GM23338 (cell line): ENCODE measurements at regions not wholly inside any gene's neighbourhood (a gene's known extent, or its start where the extent isn't known, plus 50 kb on each side); places are given as distances from the start of the nearest gene placed in this dataset.

ENCODE experiments used
- ATAC-seq: fragments of 200-7000 bp; cut with Tn5 transposase; 3 replicates; pipeline ENCODE4 v1.9.1; 2020
- DNase-seq: peaks from one replicate; pipeline ENCODE4 v3.0.0-alpha.2; 2015; ENCODE audit warnings: low spot score
- H2AFZ ChIP-seq: fragments of 200-600 bp; sonication (generic); 2 replicates; pipeline ENCODE4 v1.8.0; 2016; ENCODE audit warnings: antibody characterized with exemption, mild to moderate bottlenecking, moderate library complexity
- H3F3A ChIP-seq: fragments of 200-600 bp; sonication (generic); replicated peaks from 2 replicates; pipeline ENCODE4 v1.8.0; 2017; ENCODE audit warnings: antibody characterized with exemption, mixed run types, low read depth
- H3K27ac ChIP-seq: fragments of 200-600 bp; sonication (generic); 2 replicates; pipeline ENCODE4 v1.6.1; 2016; ENCODE audit warnings: low read depth
- H3K27me3 ChIP-seq: fragments of 200-600 bp; sonication (generic); 2 replicates; pipeline ENCODE4 v1.8.0; 2016; ENCODE audit warnings: mild to moderate bottlenecking, mixed run types, moderate library complexity; ENCODE audit not compliant: insufficient read depth
- H3K36me3 ChIP-seq: fragments of 200-600 bp; sonication (generic); 2 replicates; pipeline ENCODE4 v1.8.0; 2016; ENCODE audit warnings: mild to moderate bottlenecking; ENCODE audit not compliant: insufficient read depth
- H3K4me1 ChIP-seq: fragments of 200-600 bp; sonication (generic); 2 replicates; pipeline ENCODE4 v1.8.0; 2016; ENCODE audit warnings: mild to moderate bottlenecking, moderate library complexity; ENCODE audit not compliant: insufficient read depth
- H3K4me2 ChIP-seq: fragments of 200-600 bp; sonication (generic); 2 replicates; pipeline ENCODE4 v1.7.1; 2017; ENCODE audit warnings: mixed run types
- H3K4me3 ChIP-seq: fragments of 200-600 bp; sonication (generic); 2 replicates; pipeline ENCODE4 v1.6.1; 2016; ENCODE audit warnings: mixed run types
- H3K79me2 ChIP-seq: fragments of 200-600 bp; sonication (generic); replicated peaks from 2 replicates; pipeline ENCODE4 v1.8.0; 2017; ENCODE audit warnings: mild to moderate bottlenecking; ENCODE audit not compliant: insufficient read depth
- H3K9me2 ChIP-seq: fragments of 200-600 bp; sonication (generic); 2 replicates; pipeline ENCODE4 v1.8.0; 2017; ENCODE audit not compliant: insufficient read depth
- H4K20me1 ChIP-seq: fragments of 200-600 bp; sonication (generic); replicated peaks from 2 replicates; pipeline ENCODE4 v1.8.0; 2017; ENCODE audit warnings: mild to moderate bottlenecking; ENCODE audit not compliant: insufficient read depth
- H3K27ac Mint-ChIP-seq: 2 replicates; pipeline ENCODE4 v1.8.0; 2020; ENCODE audit warnings: inconsistent platforms, mild to moderate bottlenecking, moderate library complexity, mixed read lengths
- H3K27me3 Mint-ChIP-seq: 3 replicates; pipeline ENCODE4 v1.8.0; 2022; ENCODE audit warnings: low read depth, mild to moderate bottlenecking, moderate library complexity, mixed read lengths, inconsistent platforms; ENCODE audit not compliant: insufficient read depth, poor library complexity
- H3K36me3 Mint-ChIP-seq: 3 replicates; pipeline ENCODE4 v1.8.0; 2021; ENCODE audit warnings: low read depth, mild to moderate bottlenecking, inconsistent platforms, moderate library complexity, mixed read lengths
- H3K4me1 Mint-ChIP-seq: 3 replicates; pipeline ENCODE4 v1.8.0; 2020; ENCODE audit warnings: mild to moderate bottlenecking, inconsistent platforms, mixed read lengths
- H3K4me3 Mint-ChIP-seq: 3 replicates; pipeline ENCODE4 v1.8.0; 2021; ENCODE audit warnings: moderate library complexity, mild to moderate bottlenecking, inconsistent platforms, mixed read lengths
- H3K9me3 Mint-ChIP-seq: 3 replicates; pipeline ENCODE4 v1.8.0; 2020; ENCODE audit warnings: moderate library complexity, mild to moderate bottlenecking, inconsistent platforms, mixed read lengths
- CREB1 ChIP-seq: fragments of 250-450 bp; sonication (Bioruptor Pico); IDR thresholded peaks from 2 replicates; pipeline ENCODE4 v1.5.0; 2020; ENCODE audit warnings: low read depth, mild to moderate bottlenecking, moderate library complexity
- CTCF ChIP-seq, 2 experiments: fragments of 200-600 bp in 1 of 2; sonication (generic) in 1 of 2; conservative IDR thresholded peaks; 2 replicates each; pipeline versions ENCODE4 v1.5.1 to v1.6.1; 2016 to 2017; ENCODE audit warnings: antibody characterized with exemption in 2 of 2, low read depth in 2 of 2, mild to moderate bottlenecking in 2 of 2, moderate library complexity in 1 of 2
- ETS1 ChIP-seq: IDR thresholded peaks from 2 replicates; pipeline ENCODE4 v1.6.1; 2016; ENCODE audit warnings: antibody characterized with exemption
- EZH2 ChIP-seq: fragments of 200-600 bp; sonication (generic); IDR thresholded peaks from one replicate; pipeline ENCODE4 v1.8.0; 2017; ENCODE audit warnings: antibody characterized with exemption, mild to moderate bottlenecking, low read depth; ENCODE audit not compliant: unreplicated experiment
- EZH2phosphoT487 ChIP-seq: fragments of 200-600 bp; sonication (generic); IDR thresholded peaks from one replicate; pipeline ENCODE4 v1.8.1; 2018; ENCODE audit warnings: antibody characterized with exemption; ENCODE audit not compliant: unreplicated experiment
- JUNB ChIP-seq: IDR thresholded peaks from one replicate; pipeline ENCODE4 v1.6.1; 2016; ENCODE audit warnings: antibody characterized with exemption; ENCODE audit not compliant: unreplicated experiment
- NANOG ChIP-seq: IDR thresholded peaks from 2 replicates; pipeline ENCODE4 v1.6.1; 2016; ENCODE audit warnings: antibody characterized with exemption, borderline replicate concordance
- POLR2AphosphoS5 ChIP-seq: IDR thresholded peaks from 2 replicates; pipeline ENCODE4 v1.6.1; 2016; ENCODE audit warnings: antibody characterized with exemption, low read depth
- REST ChIP-seq: IDR thresholded peaks from one replicate; pipeline ENCODE4 v1.6.1; 2018; ENCODE audit warnings: antibody characterized with exemption; ENCODE audit not compliant: unreplicated experiment
- STAT1 ChIP-seq: IDR thresholded peaks from one replicate; pipeline ENCODE4 v1.6.1; 2016; ENCODE audit warnings: antibody characterized with exemption; ENCODE audit not compliant: unreplicated experiment
- ZNF114 ChIP-seq: fragments of 250-450 bp; sonication (Bioruptor Pico); IDR thresholded peaks from 2 replicates; pipeline ENCODE4 v1.5.0; 2020; ENCODE audit warnings: mild to moderate bottlenecking, moderate library complexity
- ZNF331 ChIP-seq: fragments of 250-450 bp; sonication (Bioruptor Pico); IDR thresholded peaks from 2 replicates; pipeline ENCODE4 v1.5.0; 2020; ENCODE audit warnings: low read depth, mild to moderate bottlenecking, moderate library complexity
- TF ChIP-seq, protein P1 (sequence below): fragments of 250-450 bp; sonication (Bioruptor Pico); IDR thresholded peaks from 2 replicates; pipeline ENCODE4 v1.5.0; 2020; ENCODE audit warnings: mild to moderate bottlenecking, moderate library complexity

DNA sequence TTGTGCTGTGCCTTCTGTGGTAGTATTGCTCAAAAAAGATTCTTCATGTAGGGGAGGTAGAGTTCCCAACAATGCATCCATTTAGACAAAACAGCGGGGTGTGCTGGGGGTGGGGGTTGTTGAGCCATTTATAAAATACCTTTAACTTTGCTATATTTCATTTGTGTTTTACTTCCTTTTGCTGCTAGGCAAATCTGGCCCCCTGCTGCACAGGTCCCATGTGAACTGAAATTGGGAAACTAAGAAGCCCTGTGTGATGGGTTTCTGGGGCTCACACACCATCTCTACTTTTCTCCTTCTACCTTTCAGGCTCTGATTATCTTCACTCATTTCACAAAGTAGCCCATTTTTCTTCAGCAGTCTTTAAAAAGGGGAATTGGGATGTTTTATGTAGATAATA, 52.7 kb upstream of the ITGA4 start:
- H3K79me2 ChIP-seq, result no peaks in the 10 kb centered on the region
- H3K4me2 ChIP-seq, result no peak overlapping the region
- H3K9me2 ChIP-seq, result no peaks in the 10 kb centered on the region
- H3K27ac Mint-ChIP-seq, result no peak overlapping the region
- no peak for DNase-seq
- H3K4me3 Mint-ChIP-seq, result no peak overlapping the region
- no peaks in the 10 kb centered on the region for H4K20me1 ChIP-seq
- no peaks in the 10 kb centered on the region for H3K9me3 Mint-ChIP-seq
- TF ChIP-seq ZNF114, result no peak
- no peak for TF ChIP-seq CTCF (conservative IDR thresholded peaks at IDR 0.05; ENCODE audit: low read depth in 2 of 2)
- TF ChIP-seq NANOG, result no peak
- TF ChIP-seq REST, result no peak
- TF ChIP-seq JUNB, result no peak
- no peak for TF ChIP-seq CREB1 (CRISPR knock-in tag)
- TF ChIP-seq, protein P1, sequence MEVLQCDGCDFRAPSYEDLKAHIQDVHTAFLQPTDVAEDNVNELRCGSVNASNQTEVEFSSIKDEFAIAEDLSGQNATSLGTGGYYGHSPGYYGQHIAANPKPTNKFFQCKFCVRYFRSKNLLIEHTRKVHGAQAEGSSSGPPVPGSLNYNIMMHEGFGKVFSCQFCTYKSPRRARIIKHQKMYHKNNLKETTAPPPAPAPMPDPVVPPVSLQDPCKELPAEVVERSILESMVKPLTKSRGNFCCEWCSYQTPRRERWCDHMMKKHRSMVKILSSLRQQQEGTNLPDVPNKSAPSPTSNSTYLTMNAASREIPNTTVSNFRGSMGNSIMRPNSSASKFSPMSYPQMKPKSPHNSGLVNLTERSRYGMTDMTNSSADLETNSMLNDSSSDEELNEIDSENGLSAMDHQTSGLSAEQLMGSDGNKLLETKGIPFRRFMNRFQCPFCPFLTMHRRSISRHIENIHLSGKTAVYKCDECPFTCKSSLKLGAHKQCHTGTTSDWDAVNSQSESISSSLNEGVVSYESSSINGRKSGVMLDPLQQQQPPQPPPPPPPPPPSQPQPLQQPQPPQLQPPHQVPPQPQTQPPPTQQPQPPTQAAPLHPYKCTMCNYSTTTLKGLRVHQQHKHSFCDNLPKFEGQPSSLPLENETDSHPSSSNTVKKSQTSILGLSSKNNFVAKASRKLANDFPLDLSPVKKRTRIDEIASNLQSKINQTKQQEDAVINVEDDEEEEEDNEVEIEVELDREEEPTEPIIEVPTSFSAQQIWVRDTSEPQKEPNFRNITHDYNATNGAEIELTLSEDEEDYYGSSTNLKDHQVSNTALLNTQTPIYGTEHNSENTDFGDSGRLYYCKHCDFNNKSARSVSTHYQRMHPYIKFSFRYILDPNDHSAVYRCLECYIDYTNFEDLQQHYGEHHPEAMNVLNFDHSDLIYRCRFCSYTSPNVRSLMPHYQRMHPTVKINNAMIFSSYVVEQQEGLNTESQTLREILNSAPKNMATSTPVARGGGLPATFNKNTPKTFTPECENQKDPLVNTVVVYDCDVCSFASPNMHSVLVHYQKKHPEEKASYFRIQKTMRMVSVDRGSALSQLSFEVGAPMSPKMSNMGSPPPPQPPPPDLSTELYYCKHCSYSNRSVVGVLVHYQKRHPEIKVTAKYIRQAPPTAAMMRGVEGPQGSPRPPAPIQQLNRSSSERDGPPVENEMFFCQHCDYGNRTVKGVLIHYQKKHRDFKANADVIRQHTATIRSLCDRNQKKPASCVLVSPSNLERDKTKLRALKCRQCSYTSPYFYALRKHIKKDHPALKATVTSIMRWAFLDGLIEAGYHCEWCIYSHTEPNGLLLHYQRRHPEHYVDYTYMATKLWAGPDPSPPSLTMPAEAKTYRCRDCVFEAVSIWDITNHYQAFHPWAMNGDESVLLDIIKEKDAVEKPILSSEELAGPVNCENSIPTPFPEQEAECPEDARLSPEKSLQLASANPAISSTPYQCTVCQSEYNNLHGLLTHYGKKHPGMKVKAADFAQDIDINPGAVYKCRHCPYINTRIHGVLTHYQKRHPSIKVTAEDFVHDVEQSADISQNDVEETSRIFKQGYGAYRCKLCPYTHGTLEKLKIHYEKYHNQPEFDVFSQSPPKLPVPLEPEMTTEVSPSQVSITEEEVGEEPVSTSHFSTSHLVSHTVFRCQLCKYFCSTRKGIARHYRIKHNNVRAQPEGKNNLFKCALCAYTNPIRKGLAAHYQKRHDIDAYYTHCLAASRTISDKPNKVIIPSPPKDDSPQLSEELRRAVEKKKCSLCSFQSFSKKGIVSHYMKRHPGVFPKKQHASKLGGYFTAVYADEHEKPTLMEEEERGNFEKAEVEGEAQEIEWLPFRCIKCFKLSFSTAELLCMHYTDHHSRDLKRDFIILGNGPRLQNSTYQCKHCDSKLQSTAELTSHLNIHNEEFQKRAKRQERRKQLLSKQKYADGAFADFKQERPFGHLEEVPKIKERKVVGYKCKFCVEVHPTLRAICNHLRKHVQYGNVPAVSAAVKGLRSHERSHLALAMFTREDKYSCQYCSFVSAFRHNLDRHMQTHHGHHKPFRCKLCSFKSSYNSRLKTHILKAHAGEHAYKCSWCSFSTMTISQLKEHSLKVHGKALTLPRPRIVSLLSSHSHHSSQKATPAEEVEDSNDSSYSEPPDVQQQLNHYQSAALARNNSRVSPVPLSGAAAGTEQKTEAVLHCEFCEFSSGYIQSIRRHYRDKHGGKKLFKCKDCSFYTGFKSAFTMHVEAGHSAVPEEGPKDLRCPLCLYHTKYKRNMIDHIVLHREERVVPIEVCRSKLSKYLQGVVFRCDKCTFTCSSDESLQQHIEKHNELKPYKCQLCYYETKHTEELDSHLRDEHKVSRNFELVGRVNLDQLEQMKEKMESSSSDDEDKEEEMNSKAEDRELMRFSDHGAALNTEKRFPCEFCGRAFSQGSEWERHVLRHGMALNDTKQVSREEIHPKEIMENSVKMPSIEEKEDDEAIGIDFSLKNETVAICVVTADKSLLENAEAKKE (CRISPR knock-in tag), result no peak
- no peak for TF ChIP-seq EZH2phosphoT487
- no peak for TF ChIP-seq ZNF331
- TF ChIP-seq ETS1, result no peak
- no peak for TF ChIP-seq EZH2
- no peak for TF ChIP-seq POLR2AphosphoS5
- no peak for TF ChIP-seq STAT1
- no peaks in the 10 kb centered on the region for H3K36me3 ChIP-seq
- H3K36me3 Mint-ChIP-seq, result no peaks in the 10 kb centered on the region
- H3K4me3 ChIP-seq, result no peak overlapping the region
- no peaks in the 10 kb centered on the region for H3K4me1 ChIP-seq
- no peaks in the 10 kb centered on the region for H3F3A ChIP-seq
- ATAC-seq, result no peak
- no peaks in the 10 kb centered on the region for H3K27me3 ChIP-seq
- no peak overlapping the region; the same call in 1 of the 2 replicates for H2AFZ ChIP-seq
- H3K27ac ChIP-seq, result no peak overlapping the region
- H3K4me1 Mint-ChIP-seq, result peaks cover 13% of the 10 kb centered on the region; the same call in 2 of the 3 replicates
- no peaks in the 10 kb centered on the region for H3K27me3 Mint-ChIP-seq
